H9 (cell line): ENCODE measurements at regions not wholly inside any gene's neighbourhood (a gene's known extent, or its start where the extent isn't known, plus 50 kb on each side); places are given as distances from the start of the nearest gene placed in this dataset.

Experiments
- DNase-seq: peaks from one replicate; pipeline ENCODE4 v3.0.0-alpha.2; 2017
- H2AFZ ChIP-seq: one replicate; pipeline ENCODE4 v1.6.1; 2013; ENCODE audit warnings: mild to moderate bottlenecking, low read length, control low read depth, moderate library complexity
- H2AK5ac ChIP-seq: 2 replicates; pipeline ENCODE4 v1.6.1; 2013; ENCODE audit warnings: low read length, control low read depth, mixed read lengths; ENCODE audit not compliant: insufficient read length
- H2BK120ac ChIP-seq: one replicate; pipeline ENCODE4 v1.6.1; 2013; ENCODE audit warnings: low read depth, mild to moderate bottlenecking, low read length, control low read depth, inconsistent platforms; ENCODE audit not compliant: poor library complexity, severe bottlenecking
- H2BK12ac ChIP-seq: 2 replicates; pipeline ENCODE4 v1.6.1; 2013; ENCODE audit warnings: low read length, control low read depth, mixed read lengths, low read depth; ENCODE audit not compliant: insufficient read length
- H2BK15ac ChIP-seq: 2 replicates; pipeline ENCODE4 v1.6.1; 2013; ENCODE audit warnings: low read depth, low read length, control low read depth
- H2BK20ac ChIP-seq: one replicate; pipeline ENCODE4 v1.6.1; 2013; ENCODE audit warnings: low read depth, mild to moderate bottlenecking, low read length, control low read depth, inconsistent platforms; ENCODE audit not compliant: poor library complexity, severe bottlenecking
- H2BK5ac ChIP-seq: 2 replicates; pipeline ENCODE4 v1.6.1; 2013; ENCODE audit warnings: low read length, control low read depth, mixed read lengths; ENCODE audit not compliant: insufficient read length
- H3K14ac ChIP-seq: 2 replicates; pipeline ENCODE4 v1.6.1; 2013; ENCODE audit warnings: low read length, control low read depth; ENCODE audit not compliant: insufficient read depth
- H3K18ac ChIP-seq: 2 replicates; pipeline ENCODE4 v1.6.1; 2013; ENCODE audit warnings: low read depth, mild to moderate bottlenecking, mixed read lengths, low read length, control low read depth; ENCODE audit not compliant: insufficient read length
- H3K23ac ChIP-seq: 2 replicates; pipeline ENCODE4 v1.6.1; 2013; ENCODE audit warnings: low read length, control low read depth, mixed read lengths, low read depth; ENCODE audit not compliant: insufficient read length
- H3K23me2 ChIP-seq: 2 replicates; pipeline ENCODE4 v1.6.1; 2013; ENCODE audit warnings: low read depth, mild to moderate bottlenecking, mixed read lengths, low read length, control low read depth; ENCODE audit not compliant: insufficient read length, poor library complexity, severe bottlenecking
- H3K27ac ChIP-seq: 2 replicates; pipeline ENCODE4 v1.5.1; 2013; ENCODE audit warnings: low read length, control low read depth, mixed read lengths, low read depth; ENCODE audit not compliant: insufficient read length
- H3K27me3 ChIP-seq: 2 replicates; pipeline ENCODE4 v1.6.1; 2013; ENCODE audit warnings: low read length, control low read depth, inconsistent platforms; ENCODE audit not compliant: insufficient read depth
- H3K4ac ChIP-seq: 2 replicates; pipeline ENCODE4 v1.6.1; 2013; ENCODE audit warnings: low read depth, mild to moderate bottlenecking, control low read depth, inconsistent platforms, low read length, moderate library complexity
- H3K4me1 ChIP-seq: 2 replicates; pipeline ENCODE4 v1.6.1; 2013; ENCODE audit warnings: low read length, control low read depth, inconsistent platforms; ENCODE audit not compliant: insufficient read depth
- H3K4me2 ChIP-seq: 2 replicates; pipeline ENCODE4 v1.6.1; 2013; ENCODE audit warnings: low read length, control low read depth, mixed read lengths; ENCODE audit not compliant: insufficient read length, insufficient read depth
- H3K56ac ChIP-seq: 2 replicates; pipeline ENCODE4 v1.6.1; 2013; ENCODE audit warnings: low read depth, mild to moderate bottlenecking, mixed read lengths, low read length, control low read depth; ENCODE audit not compliant: insufficient read length
- H3K79me1 ChIP-seq: 2 replicates; pipeline ENCODE4 v1.6.1; 2013; ENCODE audit warnings: low read depth, mild to moderate bottlenecking, moderate library complexity, low read length, control low read depth, inconsistent platforms; ENCODE audit not compliant: insufficient read depth, poor library complexity, severe bottlenecking
- H3K79me2 ChIP-seq: 2 replicates; pipeline ENCODE4 v1.6.1; 2013; ENCODE audit warnings: low read length, control low read depth, inconsistent platforms; ENCODE audit not compliant: insufficient read depth
- H3K9ac ChIP-seq: 2 replicates; pipeline ENCODE4 v1.6.1; 2013; ENCODE audit warnings: low read length, control low read depth, mixed read lengths; ENCODE audit not compliant: insufficient read length; ENCODE audit errors: extremely low read depth
- H3K9me3 ChIP-seq: one replicate; pipeline ENCODE4 v1.6.1; 2013; ENCODE audit warnings: low read depth, low read length, inconsistent platforms; ENCODE audit not compliant: control insufficient read depth
- H3T11ph ChIP-seq: one replicate; pipeline ENCODE4 v1.6.1; 2013; ENCODE audit warnings: mild to moderate bottlenecking, low read length, control low read depth, inconsistent platforms
- H4K20me1 ChIP-seq: one replicate; pipeline ENCODE4 v1.6.1; 2013; ENCODE audit not compliant: control insufficient read depth, insufficient read length, insufficient read depth
- H4K5ac ChIP-seq: 2 replicates; pipeline ENCODE4 v1.6.1; 2013; ENCODE audit warnings: low read depth, mild to moderate bottlenecking, mixed read lengths, low read length, control low read depth; ENCODE audit not compliant: insufficient read length
- H4K8ac ChIP-seq: replicated peaks from 2 replicates; pipeline ENCODE4 v1.6.1; 2013; ENCODE audit warnings: low read length, control low read depth, mixed read lengths, low read depth; ENCODE audit not compliant: insufficient read length
- H4K91ac ChIP-seq: 2 replicates; pipeline ENCODE4 v1.6.1; 2013; ENCODE audit warnings: low read depth, mild to moderate bottlenecking, moderate library complexity, mixed read lengths, low read length, control low read depth; ENCODE audit not compliant: insufficient read length
- H3K27ac Mint-ChIP-seq, 3 experiments: 2 replicates in 2 of 3; 3 replicates in 1 of 3; pipeline ENCODE4 v1.8.0; 2020 to 2021; ENCODE audit warnings: mixed read lengths in 3 of 3, mild to moderate bottlenecking in 1 of 3, moderate library complexity in 1 of 3
- H3K27me3 Mint-ChIP-seq: 2 replicates; pipeline ENCODE4 v1.8.0; 2021; ENCODE audit warnings: low read depth, mild to moderate bottlenecking, moderate library complexity, mixed read lengths
- H3K36me3 Mint-ChIP-seq, 3 experiments: 2 replicates in 2 of 3; 3 replicates in 1 of 3; pipeline ENCODE4 v1.8.0; 2020 to 2021; ENCODE audit warnings: low read depth in 3 of 3, mixed read lengths in 3 of 3; ENCODE audit not compliant: insufficient read depth in 1 of 3
- H3K4me1 Mint-ChIP-seq, 2 experiments: 2 replicates each; pipeline ENCODE4 v1.8.0; 2020; ENCODE audit warnings: mixed read lengths in 2 of 2
- H3K4me3 Mint-ChIP-seq, 2 experiments: 2 replicates in 1 of 2; 3 replicates in 1 of 2; pipeline ENCODE4 v1.8.0; 2020 to 2021; ENCODE audit warnings: mild to moderate bottlenecking in 2 of 2, mixed read lengths in 2 of 2, moderate library complexity in 1 of 2
- H3K9me3 Mint-ChIP-seq, 2 experiments: 2 replicates in 1 of 2; 3 replicates in 1 of 2; pipeline ENCODE4 v1.8.0; 2020; ENCODE audit warnings: mild to moderate bottlenecking in 2 of 2, mixed read lengths in 2 of 2, moderate library complexity in 1 of 2
- TF ChIP-seq, protein P1 (sequence below): fragments of 200-600 bp; sonication (generic); conservative IDR thresholded peaks from 3 replicates; pipeline ENCODE4 v1.8.0; 2021; ENCODE audit warnings: antibody characterized with exemption, mild to moderate bottlenecking

DNA sequence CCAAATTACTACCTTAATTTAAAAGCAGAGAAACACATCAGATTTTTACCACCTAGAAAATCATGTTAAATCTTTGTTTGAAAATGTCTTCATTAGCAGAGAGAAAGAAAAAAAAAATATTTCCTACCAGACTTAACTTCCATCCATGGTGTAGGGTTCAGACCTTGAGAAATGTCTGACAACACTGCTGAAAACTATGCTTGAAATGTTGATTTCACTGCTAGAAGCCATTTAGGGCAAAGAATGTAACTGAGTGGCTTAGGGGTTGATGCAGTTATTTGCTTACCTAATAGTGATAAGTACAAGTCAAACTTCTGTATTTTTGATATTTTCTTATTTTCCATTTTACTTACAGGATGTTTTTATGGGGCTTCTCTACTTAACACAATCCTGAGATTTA, 495.6 kb upstream of the NEGR1 start:
- no peak overlapping the region for H3K27ac ChIP-seq
- H3K56ac ChIP-seq = no peak overlapping the region

More for the DNA sequence above, 495.6 kb upstream of the NEGR1 start:
- Histone ChIP-seq H3K79me2 (no peaks in the 10 kb centered on the region), H2AK5ac (no peak overlapping the region), H3K4me1 (no peaks in the 10 kb centered on the region), H2BK120ac (no peak overlapping the region), H3K23ac (no peak overlapping the region), H3K9ac (no peak overlapping the region), H3T11ph (no peak overlapping the region), H3K27me3 (no peaks in the 10 kb centered on the region), H3K23me2 (no peaks in the 10 kb centered on the region), H3K14ac (no peak overlapping the region), H3K4me2 (no peak overlapping the region), H2AFZ (no peak overlapping the region), H4K20me1 (no peaks in the 10 kb centered on the region), H2BK12ac (no peak overlapping the region), H4K91ac (no peak overlapping the region), H2BK5ac (no peak overlapping the region), H3K79me1 (no peaks in the 10 kb centered on the region), H3K4ac (no peak overlapping the region), H4K5ac (no peak overlapping the region), H4K8ac (no peak overlapping the region), H3K9me3 (no peaks in the 10 kb centered on the region), H2BK15ac (no peak overlapping the region), H3K18ac (no peak overlapping the region), H2BK20ac (no peak overlapping the region)
- no peak for DNase-seq
- no peaks in the 10 kb centered on the region for H3K4me1 Mint-ChIP-seq
- TF ChIP-seq, protein P1, sequence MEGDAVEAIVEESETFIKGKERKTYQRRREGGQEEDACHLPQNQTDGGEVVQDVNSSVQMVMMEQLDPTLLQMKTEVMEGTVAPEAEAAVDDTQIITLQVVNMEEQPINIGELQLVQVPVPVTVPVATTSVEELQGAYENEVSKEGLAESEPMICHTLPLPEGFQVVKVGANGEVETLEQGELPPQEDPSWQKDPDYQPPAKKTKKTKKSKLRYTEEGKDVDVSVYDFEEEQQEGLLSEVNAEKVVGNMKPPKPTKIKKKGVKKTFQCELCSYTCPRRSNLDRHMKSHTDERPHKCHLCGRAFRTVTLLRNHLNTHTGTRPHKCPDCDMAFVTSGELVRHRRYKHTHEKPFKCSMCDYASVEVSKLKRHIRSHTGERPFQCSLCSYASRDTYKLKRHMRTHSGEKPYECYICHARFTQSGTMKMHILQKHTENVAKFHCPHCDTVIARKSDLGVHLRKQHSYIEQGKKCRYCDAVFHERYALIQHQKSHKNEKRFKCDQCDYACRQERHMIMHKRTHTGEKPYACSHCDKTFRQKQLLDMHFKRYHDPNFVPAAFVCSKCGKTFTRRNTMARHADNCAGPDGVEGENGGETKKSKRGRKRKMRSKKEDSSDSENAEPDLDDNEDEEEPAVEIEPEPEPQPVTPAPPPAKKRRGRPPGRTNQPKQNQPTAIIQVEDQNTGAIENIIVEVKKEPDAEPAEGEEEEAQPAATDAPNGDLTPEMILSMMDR = no peak
- no peak overlapping the region for H3K4me3 Mint-ChIP-seq
- H3K9me3 Mint-ChIP-seq = no peaks in the 10 kb centered on the region
- no peak overlapping the region for H3K27ac Mint-ChIP-seq
- H3K27me3 Mint-ChIP-seq = no peaks in the 10 kb centered on the region
- no peaks in the 10 kb centered on the region for H3K36me3 Mint-ChIP-seq
